VCaP (cell line): ENCODE measurements at regions not wholly inside any gene's neighbourhood (a gene's known extent, or its start where the extent isn't known, plus 50 kb on each side); places are given as distances from the start of the nearest gene placed in this dataset.

ENCODE experiments used
- H3K27ac ChIP-seq: fragments of 450-650 bp; 2 replicates; pipeline ENCODE4 v1.5.1; 2017
- TF ChIP-seq, protein P1 (sequence below): fragments of 450-650 bp; conservative IDR thresholded peaks from 2 replicates; pipeline ENCODE4 v1.5.1; 2017; ENCODE audit warnings: mild to moderate bottlenecking, moderate library complexity

DNA sequence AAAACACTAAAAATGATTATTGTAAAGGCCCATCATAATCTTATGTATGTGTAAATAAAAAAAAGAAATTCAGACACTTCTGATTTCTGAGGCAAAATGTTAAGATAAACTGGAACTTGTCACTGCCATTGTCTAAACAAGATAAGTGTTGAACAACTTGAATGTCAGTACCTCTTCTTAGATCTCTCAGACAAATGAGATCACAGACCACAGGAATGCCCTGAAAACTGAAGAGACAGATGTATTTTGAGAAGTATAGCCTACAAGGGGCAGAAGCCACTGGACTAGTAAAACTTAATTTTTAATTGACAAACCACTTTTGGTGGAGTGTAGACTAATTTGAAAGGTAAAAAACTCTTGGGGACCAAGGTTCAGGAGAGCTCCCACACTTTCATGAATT is 375.5 kb upstream of the SLITRK5 start:
- TF ChIP-seq, protein P1, sequence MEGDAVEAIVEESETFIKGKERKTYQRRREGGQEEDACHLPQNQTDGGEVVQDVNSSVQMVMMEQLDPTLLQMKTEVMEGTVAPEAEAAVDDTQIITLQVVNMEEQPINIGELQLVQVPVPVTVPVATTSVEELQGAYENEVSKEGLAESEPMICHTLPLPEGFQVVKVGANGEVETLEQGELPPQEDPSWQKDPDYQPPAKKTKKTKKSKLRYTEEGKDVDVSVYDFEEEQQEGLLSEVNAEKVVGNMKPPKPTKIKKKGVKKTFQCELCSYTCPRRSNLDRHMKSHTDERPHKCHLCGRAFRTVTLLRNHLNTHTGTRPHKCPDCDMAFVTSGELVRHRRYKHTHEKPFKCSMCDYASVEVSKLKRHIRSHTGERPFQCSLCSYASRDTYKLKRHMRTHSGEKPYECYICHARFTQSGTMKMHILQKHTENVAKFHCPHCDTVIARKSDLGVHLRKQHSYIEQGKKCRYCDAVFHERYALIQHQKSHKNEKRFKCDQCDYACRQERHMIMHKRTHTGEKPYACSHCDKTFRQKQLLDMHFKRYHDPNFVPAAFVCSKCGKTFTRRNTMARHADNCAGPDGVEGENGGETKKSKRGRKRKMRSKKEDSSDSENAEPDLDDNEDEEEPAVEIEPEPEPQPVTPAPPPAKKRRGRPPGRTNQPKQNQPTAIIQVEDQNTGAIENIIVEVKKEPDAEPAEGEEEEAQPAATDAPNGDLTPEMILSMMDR, result no peak
- H3K27ac ChIP-seq, result no peak overlapping the region

DNA sequence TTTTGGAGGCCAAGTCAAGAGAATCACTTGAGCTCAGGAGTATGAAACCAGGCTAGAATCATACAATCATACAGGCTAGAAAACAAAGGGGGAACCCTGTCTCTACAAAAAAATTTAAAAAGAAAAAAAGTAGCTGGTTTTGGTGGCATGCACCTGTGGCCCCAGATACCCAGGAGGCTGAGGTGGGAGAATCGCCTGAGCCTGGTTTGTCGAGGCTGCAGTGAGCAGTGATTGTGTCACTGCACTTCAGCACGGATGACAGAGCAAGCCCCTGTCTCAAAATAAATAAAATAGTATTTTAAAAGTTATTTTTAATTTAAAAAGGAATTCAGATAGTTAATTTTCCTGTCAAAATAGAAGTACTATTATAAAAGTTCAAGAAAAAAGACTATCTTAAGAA is 369.1 kb upstream of the SLITRK5 start:
- H3K27ac ChIP-seq, result no peak overlapping the region
- TF ChIP-seq, protein P1, result no peak

GRCh38 chr13:87302931-87303330 is 368.2 kb upstream of the SLITRK5 start:
- TF ChIP-seq, protein P1, result no peak
- no peak overlapping the region for H3K27ac ChIP-seq

- TF ChIP-seq, protein P1, result no peak
- H3K27ac ChIP-seq, result no peak overlapping the region
Measured at GRCh38 chr13:87311165-87311564, 360.0 kb upstream of the SLITRK5 start.

- TF ChIP-seq, protein P1, result no peak
- H3K27ac ChIP-seq, result no peak overlapping the region
Measured at GRCh38 chr13:87314822-87315221, 356.3 kb upstream of the SLITRK5 start.

GRCh38 chr13:87322386-87322785 is 348.8 kb upstream of the SLITRK5 start:
- H3K27ac ChIP-seq, result no peak overlapping the region
- TF ChIP-seq, protein P1, result no peak

GRCh38 chr13:87324558-87324957 is 346.6 kb upstream of the SLITRK5 start:
- no peak overlapping the region for H3K27ac ChIP-seq
- TF ChIP-seq, protein P1, result no peak

- no peak overlapping the region for H3K27ac ChIP-seq
- TF ChIP-seq, protein P1, result no peak
Measured at GRCh38 chr13:87331178-87331577, 340.0 kb upstream of the SLITRK5 start.
